BE2C (cell line): ENCODE measurements at regions not wholly inside any gene's neighbourhood (a gene's known extent, or its start where the extent isn't known, plus 50 kb on each side); places are given as distances from the start of the nearest gene placed in this dataset.
A peak's percentile ranks its signal among the peaks of the same experiment; 100 is the strongest.

ENCODE experiments used
- DNase-seq: peaks from one replicate; pipeline ENCODE4 v3.0.0-alpha.2; 2020
- H3K27me3 ChIP-seq: fragments of 250-450 bp; sonication (Bioruptor Pico); 2 replicates; pipeline ENCODE4 v1.5.1; 2020; ENCODE audit warnings: mild to moderate bottlenecking
- H3K36me3 ChIP-seq: fragments of 250-450 bp; sonication (Bioruptor Pico); 2 replicates; pipeline ENCODE4 v1.5.1; 2020; ENCODE audit warnings: mild to moderate bottlenecking
- H3K4me1 ChIP-seq: fragments of 250-450 bp; sonication (Bioruptor Pico); 2 replicates; pipeline ENCODE4 v1.5.1; 2020
- H3K4me3 ChIP-seq: 2 replicates; pipeline ENCODE4 v1.5.1; 2011; ENCODE audit warnings: low read depth, low read length
- H3K9me3 ChIP-seq: fragments of 250-450 bp; sonication (Bioruptor Pico); 2 replicates; pipeline ENCODE4 v1.5.1; 2020
- TF ChIP-seq, protein P1 (sequence below): IDR thresholded peaks from 2 replicates; pipeline ENCODE4 v1.5.1; 2012; ENCODE audit warnings: mild to moderate bottlenecking, low read depth, low read length

DNA sequence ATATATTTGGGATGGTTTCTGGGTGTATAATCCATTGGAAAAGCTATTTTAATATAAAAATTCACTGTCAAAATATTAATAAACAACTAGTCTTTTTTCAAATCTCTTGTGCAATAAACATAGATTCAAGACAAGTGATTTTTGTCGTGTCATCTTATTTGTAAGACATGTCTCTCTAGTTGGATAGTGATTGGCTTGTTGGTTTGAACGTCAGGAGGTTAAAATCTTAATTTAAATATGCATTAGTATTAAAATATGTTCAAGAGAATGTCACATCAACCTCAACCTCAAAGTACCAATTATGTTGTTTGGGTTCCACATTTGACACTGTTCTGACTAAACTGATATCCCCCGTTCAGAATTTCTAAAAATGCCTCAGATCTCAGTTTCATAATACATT, 287.6 kb downstream of the CASP12 start:
- H3K9me3 ChIP-seq = no peaks in the 10 kb centered on the region
- no peaks in the 10 kb centered on the region for H3K36me3 ChIP-seq
- TF ChIP-seq, protein P1, sequence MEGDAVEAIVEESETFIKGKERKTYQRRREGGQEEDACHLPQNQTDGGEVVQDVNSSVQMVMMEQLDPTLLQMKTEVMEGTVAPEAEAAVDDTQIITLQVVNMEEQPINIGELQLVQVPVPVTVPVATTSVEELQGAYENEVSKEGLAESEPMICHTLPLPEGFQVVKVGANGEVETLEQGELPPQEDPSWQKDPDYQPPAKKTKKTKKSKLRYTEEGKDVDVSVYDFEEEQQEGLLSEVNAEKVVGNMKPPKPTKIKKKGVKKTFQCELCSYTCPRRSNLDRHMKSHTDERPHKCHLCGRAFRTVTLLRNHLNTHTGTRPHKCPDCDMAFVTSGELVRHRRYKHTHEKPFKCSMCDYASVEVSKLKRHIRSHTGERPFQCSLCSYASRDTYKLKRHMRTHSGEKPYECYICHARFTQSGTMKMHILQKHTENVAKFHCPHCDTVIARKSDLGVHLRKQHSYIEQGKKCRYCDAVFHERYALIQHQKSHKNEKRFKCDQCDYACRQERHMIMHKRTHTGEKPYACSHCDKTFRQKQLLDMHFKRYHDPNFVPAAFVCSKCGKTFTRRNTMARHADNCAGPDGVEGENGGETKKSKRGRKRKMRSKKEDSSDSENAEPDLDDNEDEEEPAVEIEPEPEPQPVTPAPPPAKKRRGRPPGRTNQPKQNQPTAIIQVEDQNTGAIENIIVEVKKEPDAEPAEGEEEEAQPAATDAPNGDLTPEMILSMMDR = no peak
- H3K27me3 ChIP-seq = no peaks in the 10 kb centered on the region
- H3K4me3 ChIP-seq = no peak overlapping the region
- DNase-seq = no peak
- no peaks in the 10 kb centered on the region for H3K4me1 ChIP-seq

- DNase-seq = peak; percentile 29
- Histone ChIP-seq H3K9me3 (no peaks in the 10 kb centered on the region), H3K4me3 (no peak overlapping the region)
These were observed 288.8 kb downstream of the CASP12 start for GRCh38 chr11:104609311-104610085.

GRCh38 chr11:104602643-104603042, 295.6 kb downstream of the CASP12 start:
- Histone ChIP-seq H3K36me3 (no peaks in the 10 kb centered on the region), H3K9me3 (no peaks in the 10 kb centered on the region), H3K4me3 (no peak overlapping the region), H3K27me3 (no peaks in the 10 kb centered on the region), H3K4me1 (no peaks in the 10 kb centered on the region)
- DNase-seq = no peak
- TF ChIP-seq, protein P1 = no peak

More at GRCh38 chr11:104609311-104610085, 288.8 kb downstream of the CASP12 start:
- no peaks in the 10 kb centered on the region for H3K4me1 ChIP-seq
- no peaks in the 10 kb centered on the region for H3K27me3 ChIP-seq
- no peaks in the 10 kb centered on the region for H3K36me3 ChIP-seq
- TF ChIP-seq, protein P1 = peak; percentile 96

GRCh38 chr11:104594228-104594958, 303.9 kb downstream of the CASP12 start:
- H3K27me3 ChIP-seq = no peaks in the 10 kb centered on the region
- no peak for DNase-seq
- no peaks in the 10 kb centered on the region for H3K9me3 ChIP-seq
- TF ChIP-seq, protein P1 = no peak
- H3K4me1 ChIP-seq = no peaks in the 10 kb centered on the region
- no peak overlapping the region for H3K4me3 ChIP-seq
- H3K36me3 ChIP-seq = no peaks in the 10 kb centered on the region

- no peaks in the 10 kb centered on the region for H3K27me3 ChIP-seq
These were observed 309.3 kb downstream of the CASP12 start for GRCh38 chr11:104588970-104589369.

More at GRCh38 chr11:104588970-104589369, 309.3 kb downstream of the CASP12 start:
- Histone ChIP-seq H3K9me3 (no peaks in the 10 kb centered on the region), H3K36me3 (no peaks in the 10 kb centered on the region), H3K4me1 (no peaks in the 10 kb centered on the region; the same call in 1 of the 2 replicates), H3K4me3 (no peak overlapping the region)
- TF ChIP-seq, protein P1 = no peak
- no peak for DNase-seq
